ENCODE measurements at regions not wholly inside any gene's neighbourhood (a gene's known extent, or its start where the extent isn't known, plus 50 kb on each side); places are given as distances from the start of the nearest gene placed in this dataset.

DNA sequence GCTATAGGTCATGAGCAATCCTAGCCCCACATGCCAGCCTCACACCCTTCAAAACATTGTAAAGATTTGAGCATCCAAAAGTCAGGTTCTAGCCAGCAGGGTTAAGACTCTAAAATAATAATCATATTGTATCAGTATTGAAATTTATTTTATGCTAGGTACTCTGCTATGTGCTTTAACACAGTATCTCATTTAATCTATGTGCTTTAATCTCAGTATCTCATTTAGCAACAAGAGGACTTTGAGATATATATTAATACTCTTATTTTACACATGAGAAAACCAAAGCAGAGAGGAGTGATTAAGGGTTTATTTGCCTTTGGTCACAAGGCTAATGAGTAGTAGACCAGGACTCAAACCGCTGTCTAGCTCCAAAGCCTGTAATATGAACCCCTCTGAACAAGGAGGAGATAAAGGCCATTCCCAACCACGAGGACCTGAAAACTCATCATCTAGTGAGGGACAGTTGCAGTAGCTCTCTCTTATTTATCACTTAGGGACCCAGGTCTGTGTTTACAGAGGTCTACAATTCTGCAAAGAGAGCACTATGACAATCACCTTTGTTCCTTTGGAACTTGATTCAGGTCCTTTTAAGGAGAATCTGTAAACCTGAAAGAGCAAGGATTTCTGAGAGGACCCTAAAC is 116.5 kb upstream of the SERTAD2 start:
- DNase-seq, result no peak

- no peak for DNase-seq
Measured at GRCh38 chr2:64770781-64771334, 117.1 kb upstream of the SERTAD2 start.

DNA sequence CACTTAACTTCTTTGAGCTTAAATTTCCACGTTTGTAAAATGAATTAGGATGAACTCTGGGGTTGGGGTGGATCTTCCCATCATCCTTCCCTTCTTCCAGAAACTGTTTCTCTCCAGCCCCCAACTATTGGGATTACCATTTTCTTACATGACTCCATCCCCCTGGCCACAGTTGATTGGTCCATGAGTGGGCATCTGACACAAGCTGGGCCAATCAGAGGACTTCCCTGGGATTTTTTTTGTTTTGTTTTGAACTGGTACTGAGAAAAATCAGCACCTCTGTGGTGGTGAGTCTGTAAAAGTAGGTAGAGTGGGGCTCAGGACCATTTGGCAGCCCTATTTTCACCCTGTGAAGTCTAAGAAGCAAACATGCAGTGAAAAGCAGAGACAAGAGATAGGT is 118.0 kb upstream of the SERTAD2 start:
- DNase-seq, result no peak

GRCh38 chr2:64773461-64774118 is 119.9 kb upstream of the SERTAD2 start:
- DNase-seq, result no peak

GRCh38 chr2:64777841-64778240 is 124.1 kb upstream of the SERTAD2 start:
- DNase-seq, result no peak

DNA sequence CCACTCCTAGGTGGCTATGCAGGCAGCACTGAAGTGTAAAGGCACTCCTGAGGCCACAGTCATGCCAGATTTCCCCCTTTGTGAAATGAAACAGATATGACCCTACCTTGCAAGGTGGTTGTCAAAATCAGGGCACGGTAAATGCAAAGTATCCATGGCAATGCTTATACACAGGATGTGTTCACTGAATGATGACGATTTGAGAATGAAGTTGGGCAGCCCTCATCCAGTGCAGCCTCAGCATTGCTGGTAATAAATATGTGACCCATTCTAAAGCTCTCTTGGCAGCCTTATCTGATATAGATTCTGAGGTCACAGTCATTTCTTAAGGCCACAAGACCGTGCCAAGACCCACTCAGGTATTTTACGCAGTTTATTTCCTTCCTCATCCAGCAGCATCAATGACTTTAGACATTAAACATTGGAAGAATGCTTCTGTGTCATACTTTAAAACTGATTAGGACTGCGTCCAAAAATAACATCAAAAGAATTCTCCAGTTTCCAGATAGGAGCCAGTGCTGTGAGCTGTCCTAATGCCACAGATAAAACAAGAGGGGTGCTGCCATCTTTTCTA is 125.5 kb upstream of the SERTAD2 start:
- DNase-seq, result no peak

- DNase-seq, result no peak
Measured at GRCh38 chr2:64780041-64780440, 126.3 kb upstream of the SERTAD2 start.

DNA sequence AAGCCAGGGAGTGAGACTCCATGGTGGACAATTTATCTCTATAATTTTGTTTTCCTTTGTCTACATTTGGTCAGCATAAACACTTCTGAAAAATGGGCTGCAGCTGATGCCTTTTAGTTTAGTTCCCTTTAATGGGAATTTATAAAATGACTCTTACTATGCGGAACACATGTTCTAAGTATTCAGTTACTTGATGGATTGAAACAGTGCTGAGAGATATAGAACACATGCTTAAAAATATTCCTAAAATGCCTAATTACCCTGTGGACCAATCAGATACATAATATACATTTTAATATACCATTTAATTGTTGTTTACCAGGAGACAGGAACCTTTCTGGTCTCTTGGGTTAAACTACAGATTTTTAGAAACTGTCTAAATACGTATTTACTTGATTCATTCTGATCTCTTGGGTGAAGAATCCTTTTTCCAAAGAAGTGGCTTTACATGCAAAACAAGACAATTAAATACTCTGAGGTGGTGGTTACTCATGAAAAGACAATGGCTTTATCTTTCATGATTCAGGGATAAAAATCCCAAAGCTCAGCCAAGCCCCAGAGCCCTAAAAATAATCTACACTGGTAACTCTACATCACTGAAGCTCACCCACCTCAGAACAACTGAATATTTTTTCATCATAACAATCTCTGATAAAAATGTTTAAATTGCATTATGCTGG is 128.1 kb upstream of the SERTAD2 start:
- no peak for DNase-seq

- DNase-seq, result no peak
Measured at GRCh38 chr2:64784168-64785061, 130.7 kb upstream of the SERTAD2 start.

DNA sequence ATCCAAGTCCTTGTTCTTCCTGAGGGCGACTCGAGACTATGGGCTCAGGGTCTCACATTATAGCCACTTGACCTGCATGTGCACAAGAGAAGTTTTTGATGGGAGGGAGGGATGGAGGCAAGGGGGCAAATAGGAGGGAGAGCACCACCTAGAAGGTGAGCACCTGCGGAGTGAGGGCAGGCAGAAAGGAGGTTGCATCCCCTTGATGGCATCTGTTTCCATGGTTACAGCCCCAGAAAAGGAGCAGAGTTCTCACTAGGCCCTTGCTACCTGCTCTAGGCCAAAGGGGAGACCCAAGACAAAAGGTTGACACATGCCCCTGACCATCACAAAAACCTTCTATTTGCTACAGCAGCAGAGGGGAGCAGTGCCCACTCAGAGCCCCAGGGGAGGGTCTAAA is 131.5 kb upstream of the SERTAD2 start:
- DNase-seq, result no peak

DNA sequence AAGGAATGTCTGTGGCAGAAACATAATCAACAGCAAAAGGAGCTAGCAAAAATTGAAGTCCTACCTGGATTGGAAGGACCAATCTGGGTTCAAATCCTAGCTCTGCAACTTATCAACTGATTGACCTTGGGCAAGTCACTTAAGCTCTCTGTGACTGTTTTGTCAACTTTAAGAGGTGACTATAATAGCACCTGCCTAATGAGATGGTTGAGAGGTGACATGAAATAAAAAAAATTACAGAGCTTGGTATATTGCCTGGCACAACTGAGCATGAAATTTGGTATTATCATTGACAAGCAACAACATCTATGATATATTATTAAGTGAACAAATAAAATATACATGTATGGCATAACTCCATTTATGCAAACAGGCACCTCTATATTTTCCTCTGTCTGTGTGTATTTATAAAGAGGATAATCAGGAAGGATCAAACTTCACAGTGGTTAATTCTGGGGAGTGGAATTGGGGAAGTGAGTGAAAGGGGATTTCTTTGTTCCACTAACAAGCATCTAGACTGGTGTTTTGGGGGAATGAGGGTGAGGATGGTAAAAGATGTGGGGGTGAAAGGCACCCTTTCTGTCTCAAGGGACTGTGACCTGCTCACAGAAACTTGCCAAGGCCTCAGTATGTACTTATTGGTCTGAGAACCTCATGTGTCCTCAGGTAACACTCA is 132.8 kb upstream of the SERTAD2 start:
- no peak for DNase-seq

DNA sequence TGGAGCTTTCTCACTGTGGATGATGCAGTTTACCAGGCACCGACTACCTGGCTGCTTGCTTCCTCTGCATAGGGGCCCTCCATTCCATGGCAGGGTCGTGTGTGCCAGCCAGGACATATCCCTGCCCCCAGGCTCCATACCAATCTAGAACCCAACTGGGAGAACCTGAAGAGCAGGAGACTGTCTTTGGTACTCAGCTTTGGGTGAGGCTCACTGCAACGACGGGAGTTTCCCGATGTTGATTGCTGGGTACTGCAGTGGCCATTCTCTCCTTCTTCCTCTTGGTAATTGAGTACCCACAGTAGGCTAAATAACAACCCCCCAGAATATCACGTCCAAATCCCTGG is 133.3 kb upstream of the SERTAD2 start:
- DNase-seq, result no peak

DNA sequence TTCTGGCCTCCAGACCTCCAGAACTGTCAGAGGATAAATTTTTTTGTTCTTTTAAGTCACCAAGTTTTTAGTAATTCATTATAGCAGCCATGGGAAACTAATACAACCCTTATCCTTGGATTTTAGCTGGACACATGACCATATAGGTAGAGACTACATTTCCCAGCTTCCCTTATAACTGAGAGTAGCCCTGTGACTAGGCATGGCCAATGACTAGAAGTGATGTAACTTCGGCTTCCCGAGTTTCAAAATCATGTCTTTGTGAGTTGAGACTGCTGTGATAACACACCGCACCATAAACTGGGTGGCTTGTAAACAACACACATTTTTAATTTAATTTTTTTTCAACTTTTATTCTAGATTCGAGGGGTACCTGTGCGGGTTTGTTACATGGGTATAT is 134.0 kb upstream of the SERTAD2 start:
- no peak for DNase-seq

GRCh38 chr2:64789466-64790320 is 136.0 kb upstream of the SERTAD2 start:
- no peak for DNase-seq

DNA sequence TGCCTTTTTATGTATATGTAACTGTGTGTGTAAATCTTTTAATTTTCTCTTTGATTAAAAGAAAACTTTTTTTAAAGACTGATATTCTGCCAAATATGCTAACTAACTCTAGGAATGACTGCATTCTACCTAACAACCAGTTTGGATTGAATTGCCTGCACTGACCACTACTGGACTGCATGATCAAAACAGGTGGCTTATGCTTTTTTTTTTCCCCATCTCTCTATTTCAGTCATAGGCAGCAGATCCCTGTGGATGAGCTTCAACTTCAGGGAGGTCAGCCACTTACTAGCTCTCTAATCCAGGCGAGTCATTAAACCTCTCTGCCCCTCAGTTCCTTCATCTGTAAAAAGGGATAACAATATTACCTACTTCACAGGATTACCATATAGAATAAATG is 138.6 kb upstream of the SERTAD2 start:
- no peak for DNase-seq

DNA sequence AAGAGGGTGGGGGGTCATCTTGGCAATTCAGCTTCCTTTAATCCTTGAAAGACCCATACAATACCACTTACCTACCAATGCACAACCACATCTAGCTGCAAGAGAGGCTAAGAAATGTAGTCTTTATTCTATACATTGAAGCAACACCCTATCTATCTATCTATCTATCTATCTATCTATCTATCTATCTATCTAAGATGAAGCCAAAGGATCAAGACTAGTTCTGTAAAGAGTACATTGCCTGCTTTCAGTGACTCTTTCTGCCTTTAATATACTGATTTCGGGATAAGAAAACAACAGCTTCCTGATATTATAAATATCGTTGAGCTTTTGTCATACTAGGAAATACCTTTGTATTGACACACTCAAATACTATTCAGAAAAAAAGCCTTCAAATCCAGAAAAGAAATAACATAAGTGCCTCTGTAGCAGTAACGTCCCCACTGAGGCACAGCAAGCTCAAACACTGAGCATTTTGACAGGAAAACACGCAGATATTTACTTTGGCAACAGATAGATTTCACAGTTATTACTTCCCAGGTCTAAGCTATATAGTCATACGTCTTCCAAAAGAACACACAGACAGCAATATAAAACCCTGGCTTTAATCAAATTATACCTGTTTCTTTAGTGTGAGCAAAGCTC is 139.4 kb upstream of the SERTAD2 start:
- DNase-seq, result no peak

- no peak for DNase-seq
Measured at GRCh38 chr2:64793701-64794100, 140.0 kb upstream of the SERTAD2 start.

GRCh38 chr2:64794426-64794995 is 140.8 kb upstream of the SERTAD2 start:
- DNase-seq, result no peak

GRCh38 chr2:64795024-64795592 is 141.4 kb upstream of the SERTAD2 start:
- no peak for DNase-seq

DNA sequence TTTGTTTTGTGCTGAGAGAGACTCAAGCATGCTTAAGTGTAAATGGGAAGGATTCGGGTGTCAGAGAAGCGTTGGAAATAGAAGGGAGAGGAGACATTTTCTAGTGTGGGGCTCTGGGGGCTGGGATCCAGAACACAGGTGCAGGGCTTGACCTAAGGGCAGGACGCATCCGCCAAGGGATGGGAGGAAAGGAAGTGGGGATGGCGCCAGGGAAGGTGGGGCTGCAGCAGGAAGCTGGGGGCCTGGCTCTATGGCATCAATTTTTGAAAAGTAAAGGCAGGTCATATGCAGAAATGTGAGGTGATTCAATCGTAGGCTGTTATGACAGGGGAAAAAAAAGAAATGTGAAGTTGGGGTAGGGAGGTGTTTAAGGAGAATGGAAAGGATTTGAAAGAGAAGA is 143.2 kb upstream of the SERTAD2 start:
- DNase-seq, result no peak
